Skeletal muscle tissue (tissue), 3 donors: ENCODE measurements at regions not wholly inside any gene's neighbourhood (a gene's known extent, or its start where the extent isn't known, plus 50 kb on each side); places are given as distances from the start of the nearest gene placed in this dataset.

Source experiments
- H3K27ac ChIP-seq: one replicate; pipeline ENCODE4 v1.7.0; 2013; ENCODE audit warnings: mild to moderate bottlenecking, low read depth, low read length, inconsistent platforms
- H3K27me3 ChIP-seq, 3 donors: one replicate each; pipeline ENCODE4 v1.7.0; 2013; ENCODE audit warnings: low read length in 3 of 3; ENCODE audit not compliant: control insufficient read depth in 3 of 3, insufficient read depth in 3 of 3
- H3K36me3 ChIP-seq, 3 donors: one replicate each; pipeline ENCODE4 v1.7.0; 2013; ENCODE audit warnings: low read length in 3 of 3; ENCODE audit not compliant: control insufficient read depth in 3 of 3, insufficient read depth in 3 of 3
- H3K4me1 ChIP-seq, 3 donors: one replicate each; pipeline ENCODE4 v1.7.0; 2013; ENCODE audit warnings: low read length in 3 of 3, mild to moderate bottlenecking in 3 of 3; ENCODE audit not compliant: control insufficient read depth in 3 of 3, insufficient read depth in 3 of 3
- H3K4me3 ChIP-seq, 3 donors: one replicate each; pipeline ENCODE4 v1.7.0; 2013; ENCODE audit warnings: low read length in 3 of 3
- H3K9ac ChIP-seq, 3 donors: one replicate each; pipeline ENCODE4 v1.7.0; 2013; ENCODE audit warnings: low read length in 3 of 3, mild to moderate bottlenecking in 3 of 3, moderate library complexity in 2 of 3, low read depth in 1 of 3
- H3K9me3 ChIP-seq, 3 donors: one replicate each; pipeline ENCODE4 v1.7.0; 2013; ENCODE audit warnings: low read length in 3 of 3; ENCODE audit not compliant: control insufficient read depth in 3 of 3
- donor health status: Osteomylitis.

GRCh38 chr3:87425056-87425455, 148.7 kb upstream of the POU1F1 start:
- Histone ChIP-seq H3K4me3 (no peak overlapping the region), H3K36me3 (no peaks in the 10 kb centered on the region), H3K4me1 (no peaks in the 10 kb centered on the region), H3K27me3 (no peaks in the 10 kb centered on the region), H3K27ac (no peak overlapping the region), H3K9me3 (no peaks in the 10 kb centered on the region), H3K9ac (no peak overlapping the region)

GRCh38 chr3:87423336-87423735, 147.0 kb upstream of the POU1F1 start:
- no peak overlapping the region for H3K4me3 ChIP-seq
- H3K9me3 ChIP-seq, result no peaks in the 10 kb centered on the region
- H3K27ac ChIP-seq, result no peak overlapping the region
- H3K36me3 ChIP-seq, result no peaks in the 10 kb centered on the region
- H3K9ac ChIP-seq, result no peak overlapping the region
- no peaks in the 10 kb centered on the region for H3K27me3 ChIP-seq
- H3K4me1 ChIP-seq, result no peaks in the 10 kb centered on the region

- H3K27ac ChIP-seq, result no peak overlapping the region
- no peak overlapping the region for H3K9ac ChIP-seq
Observed at GRCh38 chr3:87422333-87422732, 145.9 kb upstream of the POU1F1 start.

GRCh38 chr3:87420171-87420570, 143.8 kb upstream of the POU1F1 start:
- Histone ChIP-seq H3K27me3 (no peaks in the 10 kb centered on the region), H3K27ac (no peak overlapping the region), H3K9ac (no peak overlapping the region), H3K4me3 (no peak overlapping the region), H3K9me3 (no peaks in the 10 kb centered on the region), H3K36me3 (no peaks in the 10 kb centered on the region), H3K4me1 (no peaks in the 10 kb centered on the region)

More at GRCh38 chr3:87422333-87422732, 145.9 kb upstream of the POU1F1 start:
- Histone ChIP-seq H3K4me3 (no peak overlapping the region), H3K9me3 (no peaks in the 10 kb centered on the region), H3K4me1 (no peaks in the 10 kb centered on the region), H3K27me3 (no peaks in the 10 kb centered on the region), H3K36me3 (no peaks in the 10 kb centered on the region)

GRCh38 chr3:87414271-87414670, 137.9 kb upstream of the POU1F1 start:
- H3K9me3 ChIP-seq, result no peaks in the 10 kb centered on the region
- no peak overlapping the region for H3K4me3 ChIP-seq
- no peaks in the 10 kb centered on the region for H3K4me1 ChIP-seq
- H3K36me3 ChIP-seq, result no peaks in the 10 kb centered on the region
- H3K27ac ChIP-seq, result no peak overlapping the region
- H3K27me3 ChIP-seq, result no peaks in the 10 kb centered on the region
- H3K9ac ChIP-seq, result no peak overlapping the region

GRCh38 chr3:87413814-87414213, 137.4 kb upstream of the POU1F1 start:
- no peak overlapping the region for H3K27ac ChIP-seq
- H3K4me1 ChIP-seq, result no peaks in the 10 kb centered on the region
- H3K9me3 ChIP-seq, result no peaks in the 10 kb centered on the region
- H3K27me3 ChIP-seq, result no peaks in the 10 kb centered on the region
- H3K9ac ChIP-seq, result no peak overlapping the region
- no peaks in the 10 kb centered on the region for H3K36me3 ChIP-seq
- no peak overlapping the region for H3K4me3 ChIP-seq

GRCh38 chr3:87410110-87410509, 133.7 kb upstream of the POU1F1 start:
- no peak overlapping the region for H3K4me3 ChIP-seq
- no peaks in the 10 kb centered on the region for H3K4me1 ChIP-seq
- H3K9me3 ChIP-seq, result no peaks in the 10 kb centered on the region
- H3K36me3 ChIP-seq, result no peaks in the 10 kb centered on the region
- H3K27ac ChIP-seq, result no peak overlapping the region
- H3K9ac ChIP-seq, result no peak overlapping the region
- no peaks in the 10 kb centered on the region for H3K27me3 ChIP-seq

- Histone ChIP-seq H3K27ac (no peak overlapping the region), H3K4me3 (no peak overlapping the region), H3K9me3 (no peaks in the 10 kb centered on the region), H3K27me3 (no peaks in the 10 kb centered on the region), H3K9ac (no peak overlapping the region), H3K4me1 (no peaks in the 10 kb centered on the region), H3K36me3 (no peaks in the 10 kb centered on the region)
Observed at GRCh38 chr3:87398168-87398801, 121.9 kb upstream of the POU1F1 start.

GRCh38 chr3:87397211-87397610, 120.8 kb upstream of the POU1F1 start:
- Histone ChIP-seq H3K36me3 (no peaks in the 10 kb centered on the region), H3K9me3 (no peaks in the 10 kb centered on the region), H3K27ac (no peak overlapping the region), H3K4me1 (no peaks in the 10 kb centered on the region), H3K27me3 (no peaks in the 10 kb centered on the region), H3K9ac (no peak overlapping the region), H3K4me3 (no peak overlapping the region)

- Histone ChIP-seq H3K9me3 (no peaks in the 10 kb centered on the region), H3K27ac (no peak overlapping the region), H3K4me1 (no peaks in the 10 kb centered on the region), H3K36me3 (no peaks in the 10 kb centered on the region), H3K4me3 (no peak overlapping the region), H3K9ac (no peak overlapping the region), H3K27me3 (no peaks in the 10 kb centered on the region)
Observed at GRCh38 chr3:87390821-87391220, 114.4 kb upstream of the POU1F1 start.
